H1 (cell line): ENCODE measurements at regions not wholly inside any gene's neighbourhood (a gene's known extent, or its start where the extent isn't known, plus 50 kb on each side); places are given as distances from the start of the nearest gene placed in this dataset.

Source experiments
- HDAC2 ChIP-seq, 2 experiments: fragments of 300-600 bp in 1 of 2; sonication (generic) in 1 of 2; IDR thresholded peaks; 2 replicates each; pipeline ENCODE4 v1.6.1; 2011 to 2012; ENCODE audit warnings: low read depth in 2 of 2, low read length in 2 of 2, mild to moderate bottlenecking in 2 of 2, moderate library complexity in 2 of 2, borderline replicate concordance in 1 of 2, inconsistent platforms in 1 of 2
- TF ChIP-seq, protein P1 (sequence below): IDR thresholded peaks from 2 replicates; pipeline ENCODE4 v1.6.1; 2012; ENCODE audit warnings: low read length, inconsistent platforms

DNA sequence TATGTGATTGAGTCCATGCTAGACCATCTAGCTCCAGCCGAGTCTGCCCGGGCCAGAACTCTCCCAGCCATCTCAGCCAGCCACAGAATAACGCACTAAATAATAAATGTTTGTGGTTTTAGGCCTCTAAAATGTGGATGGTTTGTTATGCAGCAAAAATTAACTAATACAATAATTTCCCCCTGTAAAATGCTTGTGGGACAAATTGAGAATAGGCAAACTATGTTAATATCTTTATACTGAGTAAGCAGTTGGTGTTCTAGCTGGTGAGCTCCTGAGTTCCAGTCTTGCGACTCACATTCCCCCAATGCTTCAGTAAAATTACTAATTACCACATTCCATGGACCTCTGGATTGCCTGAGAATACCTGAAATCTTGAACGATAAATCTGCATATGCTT lies 316.8 kb upstream of the NFE2L3 start (continued):
- TF ChIP-seq, protein P1, sequence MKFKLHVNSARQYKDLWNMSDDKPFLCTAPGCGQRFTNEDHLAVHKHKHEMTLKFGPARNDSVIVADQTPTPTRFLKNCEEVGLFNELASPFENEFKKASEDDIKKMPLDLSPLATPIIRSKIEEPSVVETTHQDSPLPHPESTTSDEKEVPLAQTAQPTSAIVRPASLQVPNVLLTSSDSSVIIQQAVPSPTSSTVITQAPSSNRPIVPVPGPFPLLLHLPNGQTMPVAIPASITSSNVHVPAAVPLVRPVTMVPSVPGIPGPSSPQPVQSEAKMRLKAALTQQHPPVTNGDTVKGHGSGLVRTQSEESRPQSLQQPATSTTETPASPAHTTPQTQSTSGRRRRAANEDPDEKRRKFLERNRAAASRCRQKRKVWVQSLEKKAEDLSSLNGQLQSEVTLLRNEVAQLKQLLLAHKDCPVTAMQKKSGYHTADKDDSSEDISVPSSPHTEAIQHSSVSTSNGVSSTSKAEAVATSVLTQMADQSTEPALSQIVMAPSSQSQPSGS = no peak
- TF ChIP-seq HDAC2 (IDR thresholded peaks at IDR 0.05; ENCODE audit: borderline replicate concordance in 1 of 2, low read depth in 2 of 2, low read length in 2 of 2) = no peak
